Activated T-cell treated with anti-CD3 and anti-CD28 coated beads, Interleukin-2, amount 50 U/mL, for 72 hours (primary cell): ENCODE measurements at regions not wholly inside any gene's neighbourhood (a gene's known extent, or its start where the extent isn't known, plus 50 kb on each side); places are given as distances from the start of the nearest gene placed in this dataset.

ENCODE experiments used
- ATAC-seq, 2 donors: fragments of 150-1000 bp; cut with Tn5 transposase; replicated peaks in 1 of 2; 2 replicates each; pipeline ENCODE4 v1.10.0; 2021; ENCODE audit warnings: moderate library complexity in 2 of 2, mild to moderate bottlenecking in 1 of 2
- DNase-seq, 2 donors: peaks; one replicate each; pipeline ENCODE4 v3.0.0; 2021 to 2022; ENCODE audit warnings: mixed read lengths in 1 of 2
- H3K27ac Mint-ChIP-seq: one replicate; pipeline ENCODE4 v1.8.0; 2022; ENCODE audit warnings: mild to moderate bottlenecking, moderate library complexity, mixed read lengths
- H3K27me3 Mint-ChIP-seq: one replicate; pipeline ENCODE4 v1.8.0; 2022; ENCODE audit warnings: low read depth, mixed read lengths
- H3K36me3 Mint-ChIP-seq, 2 donors: one replicate each; pipeline ENCODE4 v1.8.0; 2022; ENCODE audit warnings: mixed read lengths in 2 of 2, mild to moderate bottlenecking in 1 of 2; ENCODE audit not compliant: insufficient read depth in 2 of 2
- H3K4me1 Mint-ChIP-seq: one replicate; pipeline ENCODE4 v1.8.0; 2022; ENCODE audit warnings: low read depth, mixed read lengths
- H3K4me3 Mint-ChIP-seq, 2 donors: one replicate each; pipeline ENCODE4 v1.8.0; 2022; ENCODE audit warnings: mild to moderate bottlenecking in 2 of 2, mixed read lengths in 2 of 2, moderate library complexity in 2 of 2
- H3K9me3 Mint-ChIP-seq, 2 donors: one replicate each; pipeline ENCODE4 v1.8.0; 2022; ENCODE audit warnings: mixed read lengths in 2 of 2

DNA sequence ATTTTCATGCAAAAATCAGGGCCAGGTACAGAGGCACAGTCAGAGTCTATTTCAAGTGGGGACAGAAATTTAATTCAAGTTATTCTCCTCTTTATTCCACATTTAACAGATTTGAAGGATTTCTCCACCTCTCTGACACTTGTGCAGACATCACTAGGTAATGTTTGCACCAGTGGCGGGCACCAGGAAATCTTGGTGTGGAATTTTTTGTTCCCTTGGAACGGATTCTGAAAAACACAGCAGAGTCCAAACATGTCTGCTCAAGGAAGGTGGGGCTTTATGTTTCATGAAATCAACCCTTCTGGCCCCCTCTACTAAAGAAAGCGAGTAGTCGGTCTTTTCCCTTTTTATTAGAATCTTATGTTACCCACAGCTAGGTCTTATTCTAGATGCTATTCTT lies 271.2 kb upstream of the MDFIC2 start:
- ATAC-seq, result no peak
- H3K4me3 Mint-ChIP-seq, result no peak overlapping the region
- H3K27ac Mint-ChIP-seq, result no peak overlapping the region
- H3K36me3 Mint-ChIP-seq, result no peaks in the 10 kb centered on the region
- DNase-seq, result no peak
- no peaks in the 10 kb centered on the region for H3K9me3 Mint-ChIP-seq
- H3K4me1 Mint-ChIP-seq, result no peaks in the 10 kb centered on the region
- H3K27me3 Mint-ChIP-seq, result peaks cover 13% of the 10 kb centered on the region

DNA sequence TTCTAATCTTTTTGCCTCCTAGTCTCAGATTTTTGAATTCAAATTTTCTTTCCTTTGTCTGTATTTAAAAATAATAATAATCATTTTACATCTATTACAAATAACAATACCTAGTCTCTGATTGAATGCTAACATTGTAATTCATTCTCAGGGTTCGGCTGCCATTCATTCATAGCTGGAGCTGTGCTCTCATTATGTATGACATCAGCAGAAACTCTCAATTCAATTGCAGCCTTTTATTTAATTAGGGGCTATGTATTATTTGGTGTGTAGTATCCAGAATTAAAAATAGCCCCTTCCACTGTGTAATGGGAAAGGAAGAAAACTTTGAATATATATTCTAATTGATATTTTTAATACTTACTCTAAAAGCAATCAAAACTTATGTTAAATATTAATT lies 270.4 kb upstream of the MDFIC2 start:
- Mint-ChIP-seq H3K9me3 (no peaks in the 10 kb centered on the region), H3K4me1 (no peaks in the 10 kb centered on the region), H3K36me3 (no peaks in the 10 kb centered on the region), H3K27ac (no peak overlapping the region), H3K27me3 (peaks cover 20% of the 10 kb centered on the region), H3K4me3 (no peak overlapping the region)
- ATAC-seq, result no peak
- no peak for DNase-seq

DNA sequence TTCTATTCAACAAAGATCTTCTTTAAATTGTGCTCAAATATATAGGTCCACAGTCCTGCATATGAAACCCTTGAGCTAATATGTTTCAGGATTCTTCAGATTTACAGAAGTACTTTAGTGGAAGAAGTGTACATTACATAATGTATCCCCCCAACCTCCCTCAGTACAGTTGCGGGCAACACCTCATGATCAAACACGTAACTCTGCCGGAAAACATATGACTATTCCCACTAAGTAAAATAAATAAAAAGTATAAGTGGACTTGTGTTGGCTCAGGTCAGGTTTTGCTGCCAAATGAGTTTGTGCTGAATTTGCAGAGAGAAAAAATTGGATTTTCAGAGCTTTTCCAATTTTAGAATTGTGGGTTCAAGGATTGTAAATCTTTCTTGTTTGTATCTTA lies 267.6 kb upstream of the MDFIC2 start:
- Mint-ChIP-seq H3K27me3 (peaks cover 31% of the 10 kb centered on the region), H3K4me1 (no peaks in the 10 kb centered on the region), H3K27ac (no peak overlapping the region), H3K9me3 (no peaks in the 10 kb centered on the region), H3K4me3 (no peak overlapping the region), H3K36me3 (no peaks in the 10 kb centered on the region)
- no peak for ATAC-seq
- DNase-seq, result no peak

DNA sequence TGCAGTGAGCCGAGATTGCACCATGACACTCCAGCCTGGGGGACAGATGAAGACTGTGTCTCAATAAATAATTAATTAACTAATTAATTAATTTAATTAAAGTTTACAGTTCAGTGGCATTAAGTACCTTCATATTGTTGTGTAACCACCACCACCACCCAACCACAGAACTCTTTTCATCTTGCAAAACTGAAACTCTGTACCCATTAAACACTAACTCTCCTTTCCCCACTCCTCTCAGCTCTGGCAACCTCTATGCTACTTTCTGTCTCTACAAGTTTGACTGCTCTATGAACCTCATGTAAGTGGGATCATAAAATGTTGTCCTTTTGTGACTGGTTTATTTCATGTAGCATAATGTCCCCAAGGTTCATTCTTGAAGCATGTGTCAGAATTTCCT lies 259.3 kb upstream of the MDFIC2 start:
- Mint-ChIP-seq H3K27me3 (peaks cover 27% of the 10 kb centered on the region), H3K36me3 (no peaks in the 10 kb centered on the region), H3K9me3 (peaks cover 3 to 4% of the 10 kb centered on the region in 2 donors), H3K4me3 (no peak overlapping the region), H3K27ac (no peak overlapping the region), H3K4me1 (no peaks in the 10 kb centered on the region)
- DNase-seq, result no peak
- ATAC-seq, result no peak

DNA sequence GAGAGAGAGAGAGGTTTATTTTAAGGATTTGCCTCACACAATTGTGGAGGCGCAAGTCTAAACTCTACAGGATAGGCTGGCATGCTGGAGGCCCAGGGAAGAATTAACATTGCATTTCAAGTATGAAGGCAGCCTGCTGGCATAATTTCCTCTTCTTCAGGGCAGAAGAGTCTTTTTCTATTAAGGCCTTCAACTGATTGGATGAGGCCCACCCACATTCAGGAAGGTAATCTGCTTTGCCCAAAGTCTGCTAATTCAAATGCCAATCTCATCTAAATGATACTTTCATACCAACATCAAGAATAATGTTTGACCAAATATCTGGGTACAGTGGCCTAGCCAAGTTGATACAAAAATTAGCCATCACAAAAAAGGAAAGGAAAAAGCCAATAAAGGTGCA lies 258.1 kb upstream of the MDFIC2 start:
- H3K4me3 Mint-ChIP-seq, result no peak overlapping the region
- H3K36me3 Mint-ChIP-seq, result no peaks in the 10 kb centered on the region
- no peak overlapping the region for H3K27ac Mint-ChIP-seq
- no peak for ATAC-seq
- H3K27me3 Mint-ChIP-seq, result peaks cover 17% of the 10 kb centered on the region
- H3K9me3 Mint-ChIP-seq, result peaks cover 3 to 4% of the 10 kb centered on the region in 2 donors
- DNase-seq, result no peak
- no peaks in the 10 kb centered on the region for H3K4me1 Mint-ChIP-seq

DNA sequence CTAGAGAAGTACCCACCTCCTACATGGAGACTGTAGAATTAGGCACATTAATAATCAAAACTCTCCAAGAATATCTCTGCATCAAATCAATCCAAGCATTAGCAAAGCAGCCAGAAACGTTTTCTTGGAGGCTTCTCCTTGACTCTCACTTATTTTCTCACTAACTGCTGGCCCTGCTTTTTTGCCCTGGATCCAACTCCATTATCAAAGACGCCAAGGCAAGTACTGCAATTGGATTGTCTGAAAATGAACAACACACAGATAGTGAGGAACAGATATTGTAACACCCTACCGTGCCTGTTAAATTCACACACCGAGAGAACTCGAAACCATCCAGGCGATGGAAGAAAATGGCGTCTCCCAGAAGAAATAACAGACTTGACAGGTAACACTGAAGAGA lies 256.2 kb upstream of the MDFIC2 start:
- no peak overlapping the region for H3K27ac Mint-ChIP-seq
- H3K36me3 Mint-ChIP-seq, result peaks cover 0 to 4% of the 10 kb centered on the region in 2 donors
- peaks cover 3 to 6% of the 10 kb centered on the region in 2 donors for H3K9me3 Mint-ChIP-seq
- H3K27me3 Mint-ChIP-seq, result peaks cover 14% of the 10 kb centered on the region
- H3K4me3 Mint-ChIP-seq, result no peak overlapping the region
- no peaks in the 10 kb centered on the region for H3K4me1 Mint-ChIP-seq
- no peak for ATAC-seq
- DNase-seq, result no peak

DNA sequence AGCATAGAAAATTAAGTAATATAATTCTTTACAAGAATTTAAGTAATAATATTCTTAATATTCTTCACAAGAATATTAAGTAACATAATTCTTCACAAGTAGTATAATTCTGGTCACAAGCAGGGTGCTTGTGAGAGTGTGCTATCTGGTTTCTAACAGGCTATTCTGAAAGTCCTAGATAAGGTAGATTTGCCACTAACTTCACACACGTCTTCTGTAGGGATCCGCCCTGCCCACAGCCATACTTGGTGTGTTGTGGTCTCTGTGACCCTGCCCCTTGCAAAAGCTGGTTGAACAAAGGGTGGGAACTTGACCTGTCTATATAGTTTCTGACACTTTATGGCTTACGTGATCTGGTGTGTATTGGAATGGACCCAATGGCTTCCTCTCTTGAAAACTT lies 253.4 kb upstream of the MDFIC2 start:
- H3K4me3 Mint-ChIP-seq, result no peak overlapping the region
- DNase-seq (no peak), ATAC-seq (no peak)
- H3K4me1 Mint-ChIP-seq, result no peaks in the 10 kb centered on the region
- H3K27ac Mint-ChIP-seq, result no peak overlapping the region
- peaks cover 6% of the 10 kb centered on the region for H3K27me3 Mint-ChIP-seq
- H3K9me3 Mint-ChIP-seq, result peaks cover 3 to 6% of the 10 kb centered on the region in 2 donors
- peaks cover 0 to 5% of the 10 kb centered on the region in 2 donors for H3K36me3 Mint-ChIP-seq

DNA sequence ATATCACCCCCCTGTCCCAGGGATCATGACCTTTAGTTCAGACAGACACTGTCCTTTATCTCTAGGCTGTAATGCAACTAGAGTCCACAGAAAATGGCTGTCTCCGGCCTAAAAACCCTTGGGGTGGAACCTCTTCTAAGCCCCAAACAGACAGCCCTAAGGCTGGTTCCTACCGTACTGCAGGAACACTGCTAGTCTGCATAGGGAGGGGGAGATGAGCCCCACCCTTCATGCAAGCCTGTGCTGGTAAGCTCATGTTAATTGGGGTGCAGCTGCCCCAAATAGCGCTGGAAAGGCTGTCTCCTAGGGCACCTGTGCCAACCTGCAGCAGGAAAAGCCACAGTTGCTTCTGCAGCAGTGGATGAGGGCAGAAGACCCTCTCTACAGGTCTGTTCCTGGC lies 252.1 kb upstream of the MDFIC2 start:
- ATAC-seq (no peak), DNase-seq (no peak)
- Mint-ChIP-seq H3K27me3 (peaks cover 6% of the 10 kb centered on the region), H3K36me3 (peaks cover 0 to 5% of the 10 kb centered on the region in 2 donors), H3K9me3 (peaks cover 0 to 2% of the 10 kb centered on the region in 2 donors), H3K4me3 (no peak overlapping the region), H3K4me1 (no peaks in the 10 kb centered on the region), H3K27ac (no peak overlapping the region)

DNA sequence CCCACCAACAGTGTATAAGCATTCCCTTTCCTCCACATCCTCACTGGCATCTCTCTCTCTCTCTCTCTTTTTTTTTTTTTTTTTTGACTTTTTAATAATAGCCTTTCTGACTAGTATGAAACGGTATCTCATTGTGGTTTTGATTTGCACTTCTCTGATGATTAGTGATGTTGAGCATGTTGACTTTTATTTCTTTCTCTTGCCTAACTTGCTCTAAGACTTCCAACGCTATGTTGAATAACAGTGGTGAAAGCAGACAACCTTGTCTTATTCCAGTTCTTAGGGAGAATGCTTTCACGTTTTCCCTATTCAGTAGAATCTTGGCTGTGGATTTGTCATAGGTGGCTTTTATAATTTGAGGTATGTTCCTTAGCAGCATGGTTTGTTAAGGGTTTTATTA lies 249.4 kb upstream of the MDFIC2 start:
- H3K9me3 Mint-ChIP-seq, result peaks cover 0 to 2% of the 10 kb centered on the region in 2 donors
- DNase-seq (no peak), ATAC-seq (no peak)
- no peaks in the 10 kb centered on the region for H3K4me1 Mint-ChIP-seq
- H3K27ac Mint-ChIP-seq, result no peak overlapping the region
- H3K27me3 Mint-ChIP-seq, result peaks cover 6% of the 10 kb centered on the region
- peaks cover 0 to 5% of the 10 kb centered on the region in 2 donors for H3K36me3 Mint-ChIP-seq
- no peak overlapping the region for H3K4me3 Mint-ChIP-seq

DNA sequence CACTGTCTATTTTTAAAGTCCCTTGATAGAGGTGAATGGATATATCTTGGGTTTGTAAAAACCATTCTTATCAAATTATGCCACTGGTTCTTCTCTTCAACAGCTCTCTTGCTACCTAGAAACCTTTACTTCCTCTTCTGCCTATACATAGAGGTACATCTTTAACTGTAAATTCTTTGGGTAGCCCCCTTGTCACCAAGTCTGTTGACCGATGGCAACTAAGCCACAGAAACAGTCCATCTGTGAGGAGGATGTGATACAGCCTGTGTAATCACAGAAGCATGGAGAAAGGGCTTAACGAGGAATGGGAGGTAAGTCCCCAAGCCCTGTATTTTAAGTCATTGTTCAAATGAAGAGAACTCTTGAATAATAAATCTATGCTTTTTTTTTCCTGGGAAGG lies 246.5 kb upstream of the MDFIC2 start:
- ATAC-seq, result no peak
- Mint-ChIP-seq H3K9me3 (peaks cover 0 to 2% of the 10 kb centered on the region in 2 donors), H3K36me3 (peaks cover 0 to 5% of the 10 kb centered on the region in 2 donors), H3K4me1 (no peaks in the 10 kb centered on the region), H3K4me3 (no peak overlapping the region), H3K27ac (no peak overlapping the region), H3K27me3 (peaks cover 4% of the 10 kb centered on the region)
- no peak for DNase-seq

DNA sequence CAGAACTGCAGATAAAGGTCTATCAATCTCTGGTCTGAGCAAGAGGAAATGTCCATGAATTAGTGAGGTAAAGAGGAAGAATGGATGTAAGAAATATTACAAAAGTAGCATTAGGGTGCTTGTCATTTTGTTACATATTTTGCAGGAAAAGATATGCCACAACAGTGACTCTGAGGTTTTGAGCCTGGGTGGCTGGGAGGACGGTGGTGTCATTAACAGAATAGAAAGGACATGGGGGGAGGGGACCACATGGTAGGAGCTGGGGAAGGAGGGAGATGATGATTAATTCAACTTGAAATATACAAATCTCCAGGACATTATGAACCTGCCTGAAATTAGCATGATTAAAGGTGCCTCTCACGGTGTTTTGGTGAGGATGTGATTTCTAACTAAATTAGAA lies 245.5 kb upstream of the MDFIC2 start:
- Mint-ChIP-seq H3K4me1 (no peaks in the 10 kb centered on the region), H3K27me3 (no peaks in the 10 kb centered on the region), H3K4me3 (no peak overlapping the region), H3K36me3 (no peaks in the 10 kb centered on the region), H3K9me3 (no peaks in the 10 kb centered on the region), H3K27ac (no peak overlapping the region)
- ATAC-seq (no peak), DNase-seq (no peak)

DNA sequence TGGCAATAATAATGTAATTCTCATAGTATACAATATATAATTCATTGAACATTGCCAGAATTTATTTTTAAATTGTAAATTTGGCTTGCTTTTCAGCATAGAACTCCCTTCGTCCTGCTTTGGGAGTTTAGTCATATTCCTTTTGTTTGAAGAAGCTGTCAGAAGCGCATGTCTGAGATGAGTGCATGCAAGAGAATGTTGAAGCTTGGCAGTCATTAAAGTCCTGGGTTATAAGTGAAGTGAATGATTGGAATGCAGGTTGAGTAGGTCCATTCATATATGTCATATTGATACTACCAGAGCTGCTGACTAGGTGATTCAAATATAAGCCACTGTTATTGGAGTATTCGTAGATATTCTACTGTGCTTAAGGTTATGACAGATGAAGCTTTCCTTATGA lies 243.6 kb upstream of the MDFIC2 start:
- no peak overlapping the region for H3K27ac Mint-ChIP-seq
- no peak for ATAC-seq
- no peak for DNase-seq
- H3K36me3 Mint-ChIP-seq, result peaks cover 5 to 6% of the 10 kb centered on the region in 2 donors
- peaks cover 4 to 6% of the 10 kb centered on the region in 2 donors for H3K9me3 Mint-ChIP-seq
- no peak overlapping the region for H3K4me3 Mint-ChIP-seq
- H3K4me1 Mint-ChIP-seq, result no peaks in the 10 kb centered on the region
- H3K27me3 Mint-ChIP-seq, result no peaks in the 10 kb centered on the region

DNA sequence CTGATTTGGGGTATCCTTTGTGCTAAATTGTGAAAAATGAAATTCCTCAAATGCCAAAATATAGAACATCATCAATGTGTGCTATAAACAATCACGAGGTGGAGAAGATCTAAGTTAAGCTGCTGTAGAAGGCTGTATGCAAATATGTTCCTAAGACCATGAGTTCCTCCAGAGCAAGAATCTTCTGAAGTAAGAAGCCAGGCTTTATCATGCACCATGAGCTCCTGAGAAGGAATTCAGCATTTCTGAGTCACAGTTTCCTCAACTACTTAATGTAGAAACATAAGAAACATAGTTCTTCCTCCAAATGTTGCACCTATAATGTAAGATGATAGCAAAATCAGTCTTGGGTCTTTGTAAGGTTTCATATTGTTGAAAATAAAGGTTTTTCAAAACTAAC lies 241.7 kb upstream of the MDFIC2 start:
- Mint-ChIP-seq H3K4me1 (no peaks in the 10 kb centered on the region), H3K9me3 (peaks cover 4 to 6% of the 10 kb centered on the region in 2 donors), H3K36me3 (peaks cover 5 to 6% of the 10 kb centered on the region in 2 donors), H3K4me3 (no peak overlapping the region), H3K27ac (no peak overlapping the region), H3K27me3 (no peaks in the 10 kb centered on the region)
- DNase-seq (no peak), ATAC-seq (no peak)

DNA sequence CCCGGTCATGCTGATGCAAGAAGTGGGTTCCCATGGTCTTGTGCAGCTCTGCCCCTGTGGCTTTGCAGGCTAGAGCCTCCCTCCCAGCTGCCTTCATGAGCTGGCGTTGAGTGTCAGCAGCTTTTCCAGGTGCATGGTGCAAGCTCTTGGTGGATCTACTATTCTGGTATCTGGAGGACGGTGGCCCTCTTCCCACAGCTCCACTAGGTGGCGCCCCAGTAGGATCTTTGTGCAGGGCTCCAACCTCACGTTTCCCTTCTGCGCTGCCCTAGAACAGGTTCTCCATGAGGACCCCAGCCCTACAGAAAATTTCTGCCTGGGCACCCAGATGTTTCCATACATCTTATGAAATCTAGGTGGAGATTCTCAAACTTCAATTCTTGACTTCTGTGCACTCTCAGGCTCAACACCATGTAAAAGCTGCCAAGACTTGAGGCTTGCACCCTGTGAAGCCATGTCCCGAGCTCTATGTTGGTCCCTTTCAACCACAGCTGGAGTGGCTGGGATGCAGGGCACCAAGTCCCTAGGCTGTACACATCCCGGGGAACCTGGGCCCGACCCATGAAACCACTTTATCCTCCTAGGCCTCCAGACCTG lies 238.4 kb upstream of the MDFIC2 start:
- ATAC-seq (peak; percentile 82 to 88), DNase-seq (peak; percentile 76 to 80)
- Mint-ChIP-seq H3K4me1 (no peaks in the 10 kb centered on the region), H3K9me3 (peaks cover 4 to 6% of the 10 kb centered on the region in 2 donors), H3K4me3 (no peak overlapping the region), H3K27me3 (no peaks in the 10 kb centered on the region), H3K36me3 (peaks cover 5 to 6% of the 10 kb centered on the region in 2 donors), H3K27ac (no peak overlapping the region)
